ENCODE measurements at regions not wholly inside any gene's neighbourhood (a gene's known extent, or its start where the extent isn't known, plus 50 kb on each side); places are given as distances from the start of the nearest gene placed in this dataset.

DNA sequence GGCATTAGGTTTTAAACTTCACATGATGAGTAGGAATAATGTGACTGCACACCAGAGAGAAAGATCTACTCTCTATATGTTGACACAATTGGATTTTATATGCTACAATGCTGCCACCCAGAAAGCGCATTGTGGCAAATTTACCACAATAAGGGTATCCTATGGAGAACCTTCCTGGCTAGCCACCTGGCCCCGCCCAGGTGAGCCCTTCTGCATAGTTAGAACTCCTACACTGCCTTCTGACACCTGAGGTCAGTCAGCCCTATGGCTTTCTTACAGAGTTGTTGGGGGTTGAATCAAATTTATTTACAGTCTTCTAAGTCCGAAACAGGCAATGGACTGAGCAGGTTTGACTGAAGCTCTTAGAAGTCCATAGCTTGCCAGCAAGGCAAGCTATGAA lies 153.8 kb upstream of the S100G start (continued):
- TF ChIP-seq ETS2 (tag; IDR thresholded peaks at IDR 0.05; ENCODE audit: borderline replicate concordance, poor library complexity, severe bottlenecking) (no peak), TAF9B (IDR thresholded peaks at IDR 0.05; ENCODE audit: partially characterized antibody) (no peak), SNRNP70 (optimal IDR thresholded peaks at IDR 0.05; ENCODE audit: low read depth, low read length) (no peak), NFIX (CRISPR knock-in tag; IDR thresholded peaks at IDR 0.05; ENCODE audit: low read depth) (no peak), XRCC3 (IDR thresholded peaks at IDR 0.05) (no peak), POLR2B (IDR thresholded peaks at IDR 0.05; ENCODE audit: low read depth, partially characterized antibody) (no peak), GABPB2 (CRISPR knock-in tag; conservative IDR thresholded peaks at IDR 0.05) (no peak), KLF13 (tag; IDR thresholded peaks at IDR 0.05; ENCODE audit: borderline replicate concordance, low read depth) (no peak), POLR3G (IDR thresholded peaks at IDR 0.05; ENCODE audit: extremely low read depth, insufficient read length, insufficient replicate concordance) (no peak)
- TF ChIP-seq, protein P1, sequence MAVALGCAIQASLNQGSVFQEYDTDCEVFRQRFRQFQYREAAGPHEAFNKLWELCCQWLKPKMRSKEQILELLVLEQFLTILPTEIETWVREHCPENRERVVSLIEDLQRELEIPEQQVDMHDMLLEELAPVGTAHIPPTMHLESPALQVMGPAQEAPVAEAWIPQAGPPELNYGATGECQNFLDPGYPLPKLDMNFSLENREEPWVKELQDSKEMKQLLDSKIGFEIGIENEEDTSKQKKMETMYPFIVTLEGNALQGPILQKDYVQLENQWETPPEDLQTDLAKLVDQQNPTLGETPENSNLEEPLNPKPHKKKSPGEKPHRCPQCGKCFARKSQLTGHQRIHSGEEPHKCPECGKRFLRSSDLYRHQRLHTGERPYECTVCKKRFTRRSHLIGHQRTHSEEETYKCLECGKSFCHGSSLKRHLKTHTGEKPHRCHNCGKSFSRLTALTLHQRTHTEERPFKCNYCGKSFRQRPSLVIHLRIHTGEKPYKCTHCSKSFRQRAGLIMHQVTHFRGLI (CRISPR knock-in tag; IDR thresholded peaks at IDR 0.05), result no peak
- TF ChIP-seq, protein P2, sequence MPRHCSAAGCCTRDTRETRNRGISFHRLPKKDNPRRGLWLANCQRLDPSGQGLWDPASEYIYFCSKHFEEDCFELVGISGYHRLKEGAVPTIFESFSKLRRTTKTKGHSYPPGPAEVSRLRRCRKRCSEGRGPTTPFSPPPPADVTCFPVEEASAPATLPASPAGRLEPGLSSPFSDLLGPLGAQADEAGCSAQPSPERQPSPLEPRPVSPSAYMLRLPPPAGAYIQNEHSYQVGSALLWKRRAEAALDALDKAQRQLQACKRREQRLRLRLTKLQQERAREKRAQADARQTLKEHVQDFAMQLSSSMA (CRISPR knock-in tag; IDR thresholded peaks at IDR 0.05), result no peak
